SU-DHL-6 (cell line): ENCODE measurements at regions not wholly inside any gene's neighbourhood (a gene's known extent, or its start where the extent isn't known, plus 50 kb on each side); places are given as distances from the start of the nearest gene placed in this dataset.

ENCODE experiments used
- H2AFZ ChIP-seq: fragments of 200-600 bp; sonication (generic); 2 replicates; pipeline ENCODE4 v1.6.1; 2014; ENCODE audit warnings: low read depth, mild to moderate bottlenecking, moderate library complexity, mixed read lengths, antibody characterized with exemption, low read length; ENCODE audit not compliant: severe bottlenecking
- H3F3A ChIP-seq: fragments of 200-600 bp; shearing (Covaris generic); 2 replicates; pipeline ENCODE4 v1.6.0; 2016; ENCODE audit warnings: antibody characterized with exemption, mild to moderate bottlenecking; ENCODE audit not compliant: insufficient read depth
- H3K27ac ChIP-seq: fragments of 200-600 bp; sonication (generic); 2 replicates; pipeline ENCODE4 v1.5.1; 2016; ENCODE audit warnings: low read depth, mild to moderate bottlenecking, low read length, moderate library complexity, mixed read lengths
- H3K27me3 ChIP-seq: fragments of 200-600 bp; sonication (generic), shearing (Covaris generic); 2 replicates; pipeline ENCODE4 v1.6.0; 2014; ENCODE audit warnings: mild to moderate bottlenecking, low read length
- H3K36me3 ChIP-seq: fragments of 200-600 bp; sonication (generic); 2 replicates; pipeline ENCODE4 v1.6.1; 2014; ENCODE audit warnings: mild to moderate bottlenecking, low read length, mixed read lengths
- H3K4me2 ChIP-seq: fragments of 300-600, 200-600 bp; shearing (Covaris generic), sonication (generic); 2 replicates; pipeline ENCODE4 v1.6.0; 2014; ENCODE audit warnings: low read length, low read depth, mild to moderate bottlenecking; ENCODE audit not compliant: poor library complexity, severe bottlenecking
- H3K4me3 ChIP-seq: fragments of 200-600 bp; sonication (generic); 2 replicates; pipeline ENCODE4 v1.5.1; 2014; ENCODE audit warnings: antibody characterized with exemption, low read length, mild to moderate bottlenecking, mixed read lengths; ENCODE audit not compliant: insufficient read depth, poor library complexity, severe bottlenecking
- H3K79me2 ChIP-seq: fragments of 200-600 bp; sonication (generic); 2 replicates; pipeline ENCODE4 v1.6.1; 2014; ENCODE audit warnings: mild to moderate bottlenecking, low read length, moderate library complexity; ENCODE audit not compliant: insufficient read depth
- H3K9ac ChIP-seq: fragments of 200-600 bp; sonication (generic); 2 replicates; pipeline ENCODE4 v1.7.0; 2014; ENCODE audit warnings: mild to moderate bottlenecking, low read length
- H3K9me2 ChIP-seq: fragments of 200-600 bp; sonication (generic); replicated peaks from 2 replicates; pipeline ENCODE4 v1.6.1; 2014; ENCODE audit warnings: low read length; ENCODE audit not compliant: insufficient read depth
- H3K9me3 ChIP-seq: fragments of 200-600 bp; sonication (generic); 2 replicates; pipeline ENCODE4 v1.6.1; 2014; ENCODE audit warnings: low read length, mixed read lengths; ENCODE audit not compliant: insufficient read depth
- H4K20me1 ChIP-seq: fragments of 200-600 bp; sonication (generic); 2 replicates; pipeline ENCODE4 v1.6.1; 2014; ENCODE audit warnings: low read depth, mild to moderate bottlenecking, antibody characterized with exemption, low read length, moderate library complexity, mixed read lengths
- CTCF ChIP-seq: fragments of 200-600 bp; sonication (generic); IDR thresholded peaks from one replicate; pipeline ENCODE4 v1.5.1; 2017; ENCODE audit warnings: antibody characterized with exemption, mild to moderate bottlenecking, low read length, moderate library complexity; ENCODE audit not compliant: insufficient read depth, poor library complexity, severe bottlenecking
- EZH2phosphoT487 ChIP-seq: fragments of 200-600 bp; sonication (generic), shearing (Covaris generic); conservative IDR thresholded peaks from 2 replicates; pipeline ENCODE4 v1.6.1; 2018; ENCODE audit warnings: mild to moderate bottlenecking, antibody characterized with exemption, low read length, moderate library complexity, mixed read lengths

- H3K27me3 ChIP-seq = no peaks in the 10 kb centered on the region
- H4K20me1 ChIP-seq = no peaks in the 10 kb centered on the region
- H3K27ac ChIP-seq = no peak overlapping the region
- H3K9ac ChIP-seq = no peak overlapping the region
- H3K9me3 ChIP-seq = no peaks in the 10 kb centered on the region
- no peaks in the 10 kb centered on the region for H3K79me2 ChIP-seq
- no peak overlapping the region for H3K4me2 ChIP-seq
- no peak overlapping the region for H2AFZ ChIP-seq
- no peaks in the 10 kb centered on the region for H3K36me3 ChIP-seq
- H3K9me2 ChIP-seq = no peaks in the 10 kb centered on the region
- no peak for TF ChIP-seq EZH2phosphoT487
- H3F3A ChIP-seq = no peaks in the 10 kb centered on the region
- no peak overlapping the region for H3K4me3 ChIP-seq
These were observed 205.2 kb upstream of the KIRREL3 start for GRCh38 chr11:127205688-127206217.

- H3K27ac ChIP-seq = no peak overlapping the region
- TF ChIP-seq EZH2phosphoT487 (no peak), CTCF (no peak)
- H3K4me2 ChIP-seq = no peak overlapping the region
- H4K20me1 ChIP-seq = no peaks in the 10 kb centered on the region
- H2AFZ ChIP-seq = no peak overlapping the region
- H3K9ac ChIP-seq = no peak overlapping the region
- no peak overlapping the region for H3K4me3 ChIP-seq
- H3K79me2 ChIP-seq = no peaks in the 10 kb centered on the region
- H3K9me2 ChIP-seq = no peaks in the 10 kb centered on the region
- no peaks in the 10 kb centered on the region for H3K9me3 ChIP-seq
- no peaks in the 10 kb centered on the region for H3F3A ChIP-seq
- H3K27me3 ChIP-seq = no peaks in the 10 kb centered on the region
- H3K36me3 ChIP-seq = no peaks in the 10 kb centered on the region
These were observed 202.9 kb upstream of the KIRREL3 start for GRCh38 chr11:127203490-127203889.

GRCh38 chr11:127202105-127202504 lies 201.5 kb upstream of the KIRREL3 start:
- Histone ChIP-seq H3F3A (no peaks in the 10 kb centered on the region), H3K9ac (no peak overlapping the region), H3K79me2 (no peaks in the 10 kb centered on the region), H4K20me1 (no peaks in the 10 kb centered on the region), H3K27ac (no peak overlapping the region), H2AFZ (no peak overlapping the region), H3K27me3 (no peaks in the 10 kb centered on the region), H3K9me3 (no peaks in the 10 kb centered on the region), H3K36me3 (no peaks in the 10 kb centered on the region), H3K4me2 (no peak overlapping the region), H3K4me3 (no peak overlapping the region), H3K9me2 (no peaks in the 10 kb centered on the region)
- TF ChIP-seq EZH2phosphoT487 (no peak), CTCF (no peak)

- H4K20me1 ChIP-seq = no peaks in the 10 kb centered on the region
- no peak overlapping the region for H3K9ac ChIP-seq
- TF ChIP-seq EZH2phosphoT487 = no peak
- no peak for TF ChIP-seq CTCF
- no peak overlapping the region for H3K4me2 ChIP-seq
- no peaks in the 10 kb centered on the region for H3F3A ChIP-seq
- H2AFZ ChIP-seq = no peak overlapping the region
- H3K27me3 ChIP-seq = no peaks in the 10 kb centered on the region
- H3K36me3 ChIP-seq = no peaks in the 10 kb centered on the region
- H3K4me3 ChIP-seq = no peak overlapping the region
- H3K79me2 ChIP-seq = no peaks in the 10 kb centered on the region
- no peaks in the 10 kb centered on the region for H3K9me2 ChIP-seq
- H3K9me3 ChIP-seq = no peaks in the 10 kb centered on the region
- H3K27ac ChIP-seq = no peak overlapping the region
These were observed 198.8 kb upstream of the KIRREL3 start for GRCh38 chr11:127199306-127199801.
